ENCODE measurements at regions not wholly inside any gene's neighbourhood (a gene's known extent, or its start where the extent isn't known, plus 50 kb on each side); places are given as distances from the start of the nearest gene placed in this dataset.

- TF ChIP-seq CTCF (IDR thresholded peaks at IDR 0.05; ENCODE audit: low read length) (no peak), EZH2 (IDR thresholded peaks at IDR 0.05; ENCODE audit: borderline replicate concordance, low read length) (no peak)
Observed at GRCh38 chr9:134267881-134268724, 58.2 kb upstream of the RXRA start.
